ENCODE measurements at regions not wholly inside any gene's neighbourhood (a gene's known extent, or its start where the extent isn't known, plus 50 kb on each side); places are given as distances from the start of the nearest gene placed in this dataset.

GRCh38 chr22:49178246-49179005, 649.2 kb downstream of the BRD1 start:
- no peak for DNase-seq (ENCODE audit: low read depth)

- no peak for DNase-seq (ENCODE audit: low read depth)
Measured at GRCh38 chr22:49177666-49178065, 650.0 kb downstream of the BRD1 start.

- no peak for DNase-seq (ENCODE audit: low read depth)
Measured at GRCh38 chr22:49176956-49177355, 650.7 kb downstream of the BRD1 start.

- DNase-seq (ENCODE audit: low read depth) = no peak
Measured at GRCh38 chr22:49170053-49170452, 657.6 kb downstream of the BRD1 start.

- no peak for DNase-seq (ENCODE audit: low read depth)
Measured at GRCh38 chr22:49169074-49169744, 658.5 kb downstream of the BRD1 start.

GRCh38 chr22:49168219-49168813, 659.4 kb downstream of the BRD1 start:
- no peak for DNase-seq (ENCODE audit: low read depth)

GRCh38 chr22:49166746-49167145, 660.9 kb downstream of the BRD1 start:
- DNase-seq (ENCODE audit: low read depth) = no peak

- DNase-seq (ENCODE audit: low read depth) = no peak
Measured at GRCh38 chr22:49166211-49166610, 661.5 kb downstream of the BRD1 start.

GRCh38 chr22:49164773-49165320, 662.8 kb downstream of the BRD1 start:
- no peak for DNase-seq (ENCODE audit: low read depth)

- no peak for DNase-seq (ENCODE audit: low read depth)
Measured at GRCh38 chr22:49163960-49164690, 663.5 kb downstream of the BRD1 start.

GRCh38 chr22:49163258-49163959, 664.3 kb downstream of the BRD1 start:
- DNase-seq (ENCODE audit: low read depth) = no peak

GRCh38 chr22:49162841-49163240, 664.8 kb downstream of the BRD1 start:
- no peak for DNase-seq (ENCODE audit: low read depth)

- no peak for DNase-seq (ENCODE audit: low read depth)
Measured at GRCh38 chr22:49161002-49161850, 666.4 kb downstream of the BRD1 start.

- DNase-seq (ENCODE audit: low read depth) = no peak
Measured at GRCh38 chr22:49160261-49161001, 667.2 kb downstream of the BRD1 start.

- DNase-seq (ENCODE audit: low read depth) = no peak
Measured at GRCh38 chr22:49159711-49160110, 668.0 kb downstream of the BRD1 start.

- DNase-seq (ENCODE audit: low read depth) = no peak
Measured at GRCh38 chr22:49158741-49159564, 668.7 kb downstream of the BRD1 start.

GRCh38 chr22:49157529-49158339, 669.9 kb downstream of the BRD1 start:
- DNase-seq (ENCODE audit: low read depth) = no peak

GRCh38 chr22:49156662-49157285, 670.9 kb downstream of the BRD1 start:
- no peak for DNase-seq (ENCODE audit: low read depth)
